GM18867 (cell line): ENCODE measurements at regions not wholly inside any gene's neighbourhood (a gene's known extent, or its start where the extent isn't known, plus 50 kb on each side); places are given as distances from the start of the nearest gene placed in this dataset.
"Not testable (repeated sequence)": the region's sequence is repeated elsewhere in the genome, so short reads cannot be mapped to it uniquely, and the experiment has no call there.

Experiments
- ATAC-seq: cut with Tn5 transposase; IDR thresholded peaks from one replicate; pipeline ENCODE4 v1.9.1; 2021; ENCODE audit warnings: mild to moderate bottlenecking, moderate library complexity; ENCODE audit not compliant: unreplicated experiment

DNA sequence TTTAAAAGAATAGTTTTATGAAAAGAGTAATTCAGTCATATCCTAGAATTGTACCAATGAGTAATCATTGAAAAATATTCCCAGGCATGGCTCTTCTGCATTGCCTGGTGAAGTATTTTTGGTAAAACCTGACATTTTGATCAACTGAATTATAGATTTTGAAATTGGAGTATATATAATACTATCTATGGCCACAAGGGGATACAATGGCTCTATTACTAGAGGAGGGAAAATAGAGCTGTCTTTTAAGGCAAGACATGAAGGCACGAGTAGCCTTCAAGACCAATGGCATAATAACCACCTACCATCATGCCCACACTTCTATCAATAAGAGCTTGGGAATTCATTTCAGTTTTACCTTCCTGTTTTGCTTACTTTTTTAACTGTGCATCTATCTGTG, 1241.4 kb upstream of the TMEM132C start:
- ATAC-seq = peak; percentile 48

DNA sequence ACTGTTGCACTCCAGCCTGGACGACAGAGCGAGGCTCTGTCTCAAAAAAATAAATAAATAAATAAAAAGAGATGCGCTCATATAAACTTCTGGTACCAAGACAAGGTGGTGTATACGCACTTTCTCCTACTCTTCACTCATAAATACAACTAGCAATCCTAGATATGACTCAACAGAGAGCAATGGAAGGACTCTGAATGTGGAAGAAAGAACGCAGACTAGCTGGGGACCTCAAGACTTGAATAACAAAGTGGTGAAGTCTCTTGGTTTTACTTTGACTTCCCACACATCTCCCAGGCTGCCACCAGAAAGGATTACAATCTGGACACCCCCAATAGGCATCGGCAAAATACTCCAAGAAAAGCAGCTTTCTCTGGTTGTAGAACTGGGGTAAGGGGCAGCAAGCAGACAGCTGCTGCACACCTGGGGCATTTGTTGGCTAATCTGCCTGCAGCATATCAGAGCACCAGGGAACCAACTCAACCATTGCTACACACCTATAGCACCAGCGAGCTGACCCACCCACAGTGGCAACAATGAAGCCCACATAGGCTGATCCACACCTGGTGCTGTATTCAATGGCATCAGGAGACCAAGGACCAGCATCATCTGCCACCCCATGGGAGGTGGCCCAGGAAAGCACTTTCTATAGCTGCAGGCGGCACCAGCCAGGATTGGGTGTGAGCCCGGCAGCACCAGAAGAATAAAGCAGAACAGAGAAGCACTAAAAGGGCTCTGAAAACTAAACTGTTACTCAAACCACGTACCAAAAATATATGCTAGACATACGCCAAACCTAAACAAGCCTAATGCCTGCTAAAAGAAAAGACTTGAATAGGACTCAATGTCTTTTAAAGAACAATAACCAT, 1231.7 kb upstream of the TMEM132C start:
- ATAC-seq = no peak

DNA sequence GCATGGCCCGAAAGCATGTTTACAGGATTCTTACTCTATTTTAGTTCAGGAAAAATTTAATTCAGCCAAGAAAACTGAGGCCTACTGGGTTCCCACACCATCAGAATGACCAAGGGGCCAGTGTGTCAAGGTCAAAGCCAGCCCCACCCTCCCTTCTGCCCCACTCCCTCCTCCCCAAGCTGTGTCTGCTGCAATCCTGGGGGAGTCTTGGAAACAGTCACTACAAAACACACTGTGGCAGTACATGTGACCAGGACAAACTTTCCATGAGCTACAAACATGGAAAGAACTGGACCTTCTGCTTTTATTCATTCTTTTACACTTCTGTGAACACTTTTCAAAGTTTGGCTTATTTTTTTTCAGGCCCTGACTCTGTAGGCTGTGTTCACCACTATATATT, 1228.8 kb upstream of the TMEM132C start:
- ATAC-seq = no peak

DNA sequence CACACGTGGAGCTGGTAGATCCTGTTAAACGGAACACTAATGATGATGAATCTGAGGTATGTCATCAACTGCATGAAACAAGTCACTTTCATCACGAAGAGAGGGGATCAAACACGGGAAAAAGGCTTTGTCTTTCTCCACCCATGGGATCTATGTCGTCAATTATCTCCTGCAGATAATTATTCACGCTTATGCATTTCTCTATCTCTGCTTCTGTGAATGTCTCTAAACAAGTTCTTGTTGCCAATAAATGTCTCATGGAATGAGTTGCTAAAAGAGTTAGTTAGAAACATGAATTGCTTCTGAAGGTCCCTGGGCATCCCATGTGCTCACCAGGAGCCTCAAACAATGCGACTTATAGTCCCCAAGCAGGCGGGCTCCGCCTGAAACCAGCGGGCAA, 1228.2 kb upstream of the TMEM132C start:
- ATAC-seq = no peak

DNA sequence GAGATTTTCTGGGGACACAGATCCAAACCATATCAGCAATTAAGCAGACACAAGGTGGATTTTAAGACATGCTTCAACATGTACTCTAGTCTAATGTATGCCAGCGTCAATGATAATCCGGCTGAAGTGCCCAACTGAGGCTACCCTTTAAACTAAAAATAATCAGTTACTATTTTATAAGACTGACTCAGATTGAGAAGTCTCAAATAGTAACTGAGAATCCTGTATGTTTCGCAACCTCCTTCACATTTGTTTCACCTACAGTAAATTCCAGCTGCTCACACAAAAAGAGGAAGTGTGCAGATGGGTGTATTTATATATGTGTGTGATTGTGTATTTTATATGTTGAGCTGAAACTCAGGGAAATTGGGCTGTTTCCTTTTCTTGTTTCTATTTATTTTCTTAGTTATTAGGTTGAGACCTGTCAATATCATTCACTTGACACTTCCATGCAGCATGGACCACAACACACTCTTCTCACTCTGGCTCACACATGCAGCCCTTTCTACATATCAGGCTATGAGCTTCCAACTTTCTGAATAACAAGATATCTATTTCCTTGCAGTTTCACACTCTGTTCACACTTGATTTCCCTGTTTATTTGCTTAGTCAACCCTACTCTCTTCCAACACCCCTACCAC, 1224.9 kb upstream of the TMEM132C start:
- ATAC-seq = peak; percentile 96

DNA sequence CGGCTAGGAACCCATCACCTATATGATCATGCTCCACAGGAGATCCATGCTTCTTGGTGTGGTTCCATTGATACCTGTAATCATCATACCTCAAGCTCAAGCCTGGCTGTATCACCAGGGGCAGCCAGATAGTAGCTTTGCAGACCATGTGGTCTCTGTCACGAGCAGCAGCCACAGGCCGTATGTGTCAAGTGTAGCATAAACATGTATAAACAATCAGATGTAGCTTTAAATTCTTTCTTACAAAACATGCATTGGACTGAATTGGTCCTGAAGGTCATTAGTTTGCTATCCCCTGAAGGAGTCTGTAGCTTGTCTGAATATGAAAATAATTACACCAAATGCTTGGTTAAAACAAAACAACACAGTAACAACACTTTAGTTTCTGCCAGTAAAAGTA, 1223.2 kb upstream of the TMEM132C start:
- ATAC-seq = no peak

DNA sequence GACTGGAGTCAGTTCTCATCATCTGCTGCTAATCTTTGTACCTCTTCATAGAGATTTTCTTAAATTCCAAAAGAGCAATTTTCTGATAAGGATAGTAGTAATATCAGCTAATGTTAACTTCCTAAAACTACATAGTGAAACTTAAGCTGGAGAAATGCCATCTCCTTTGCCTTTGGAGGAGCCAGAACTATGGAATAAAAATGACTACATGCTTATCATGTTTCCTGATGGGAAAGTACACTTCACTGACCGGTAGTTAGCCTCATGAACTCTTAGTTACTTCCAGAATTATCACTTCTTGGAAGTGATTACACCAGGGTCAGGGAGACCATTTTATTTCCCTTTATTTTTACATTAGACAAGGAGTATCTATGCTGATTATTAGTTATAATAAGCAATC, 1222.1 kb upstream of the TMEM132C start:
- no peak for ATAC-seq

DNA sequence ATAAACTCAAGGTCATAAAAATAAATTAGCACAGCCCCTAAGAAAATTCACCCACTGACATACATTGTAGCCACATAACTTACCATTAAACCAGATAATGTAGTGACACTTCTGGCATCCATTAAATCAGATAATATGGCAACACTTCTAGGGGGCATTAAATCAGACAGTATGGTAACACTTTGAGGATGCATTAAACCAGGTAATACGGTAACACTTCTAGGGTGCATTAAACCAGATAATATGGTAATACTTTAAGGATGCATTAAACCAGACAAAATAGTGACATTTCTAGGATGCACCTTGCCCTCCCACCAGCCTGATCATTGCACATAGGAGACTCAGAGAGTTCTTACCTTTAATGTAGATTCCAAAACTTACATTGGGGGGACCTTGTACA, 1220.5 kb upstream of the TMEM132C start:
- no peak for ATAC-seq

DNA sequence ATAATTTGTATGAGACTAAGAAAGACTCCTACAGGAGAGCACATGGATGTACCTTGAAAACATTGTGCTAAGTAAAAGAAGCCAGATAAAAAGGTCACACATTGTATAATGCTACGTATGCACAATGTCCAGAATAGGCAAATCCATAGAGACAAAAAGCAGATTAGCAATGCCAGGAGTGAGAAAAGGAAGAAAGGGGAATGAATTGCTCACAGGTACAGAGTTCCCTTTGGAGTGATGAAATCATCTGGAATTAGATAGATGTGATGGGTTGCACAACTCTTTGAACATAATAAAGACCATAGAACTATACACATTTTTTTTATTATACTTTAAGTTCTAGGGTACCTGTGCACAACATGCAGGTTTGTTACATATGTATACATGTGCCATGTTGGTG, 1218.9 kb upstream of the TMEM132C start:
- ATAC-seq = no peak

DNA sequence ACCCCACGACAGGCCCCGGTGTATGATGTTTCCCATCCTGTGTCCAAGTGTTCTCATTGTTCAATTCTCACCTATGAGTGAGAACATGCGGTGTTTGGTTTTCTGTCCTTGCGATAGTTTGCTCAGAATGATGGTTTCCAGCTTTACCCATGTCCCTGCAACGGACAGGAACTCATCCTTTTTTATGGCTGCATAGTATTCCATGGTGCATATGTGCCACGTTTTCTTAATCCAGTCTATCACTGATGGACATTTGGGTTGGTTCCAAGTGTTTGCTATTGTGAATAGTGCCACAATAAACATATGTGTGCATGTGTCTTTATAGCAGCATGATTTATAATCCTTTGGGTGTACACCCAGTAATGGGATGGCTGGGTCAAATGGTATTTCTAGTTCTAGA, 1218.4 kb upstream of the TMEM132C start:
- not testable (repeated sequence) for ATAC-seq

DNA sequence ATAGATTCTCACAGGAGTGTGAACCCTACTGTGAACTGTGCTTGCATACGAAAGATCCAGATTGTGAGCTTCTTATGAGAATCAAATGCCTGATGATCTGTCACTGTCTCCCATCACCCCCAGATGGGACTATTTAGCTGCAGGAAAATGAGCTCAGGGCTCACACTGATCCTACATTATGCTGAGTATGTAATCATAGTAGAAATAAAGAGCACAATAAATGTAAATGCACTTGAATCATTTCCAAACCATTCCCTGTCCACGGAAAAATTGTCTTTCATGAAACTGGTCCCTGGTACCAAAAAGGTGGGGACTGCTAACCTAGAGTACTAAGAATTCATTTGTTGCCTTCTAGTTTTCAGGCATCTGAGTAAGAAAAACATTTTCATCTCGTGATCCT, 1215.8 kb upstream of the TMEM132C start:
- no peak for ATAC-seq

DNA sequence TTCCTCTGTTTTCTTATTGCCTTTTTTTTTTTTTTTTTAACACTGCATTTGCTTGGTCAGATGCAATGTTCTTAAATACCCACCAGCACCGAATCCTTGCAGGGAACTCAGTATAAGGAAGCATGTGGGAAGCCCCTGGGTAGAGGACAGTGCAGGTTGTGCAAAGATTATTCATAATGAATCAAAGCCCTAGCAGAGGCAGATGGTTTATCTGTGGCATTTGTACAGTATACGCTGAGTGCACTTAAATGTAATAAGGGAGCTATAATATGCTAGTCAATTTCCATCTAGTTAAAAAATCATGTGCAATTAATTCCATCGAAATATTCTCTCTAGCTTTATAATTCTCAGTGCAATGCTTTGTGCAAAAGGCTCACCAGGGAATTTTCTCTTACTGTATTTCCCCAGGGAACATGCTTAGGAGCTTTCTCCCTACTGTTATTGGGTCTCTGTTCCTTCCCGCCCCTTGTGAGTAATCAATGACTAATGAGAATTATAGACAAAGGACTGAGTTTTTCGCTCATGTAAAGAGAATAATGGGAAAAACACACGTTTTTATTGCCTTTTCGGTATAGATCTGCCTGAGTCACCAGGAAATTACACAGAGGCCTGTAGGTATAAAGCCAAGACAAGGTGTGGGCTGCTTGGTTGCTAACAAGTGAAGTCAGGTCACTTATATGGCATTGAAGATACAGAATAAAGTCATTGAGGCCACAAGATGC, 1214.3 kb upstream of the TMEM132C start:
- no peak for ATAC-seq

DNA sequence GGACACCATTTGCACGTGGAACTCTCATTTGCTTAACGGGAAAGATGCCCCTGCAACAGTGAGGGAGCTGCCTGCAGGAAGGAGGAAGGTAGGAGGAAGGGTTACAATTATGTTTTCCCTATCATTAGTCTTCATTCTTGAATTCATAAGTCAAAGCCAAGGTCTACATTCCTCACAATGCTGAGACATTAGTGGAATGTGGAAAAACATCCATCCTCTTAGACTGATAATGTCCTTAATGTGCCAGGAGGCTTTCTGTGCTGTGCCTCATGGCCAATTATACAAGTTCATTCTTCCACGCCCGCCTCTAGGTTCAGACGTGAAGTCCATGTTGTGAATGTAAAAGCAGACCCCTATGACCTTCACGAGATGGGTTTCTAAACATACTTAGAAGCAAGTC, 1212.4 kb upstream of the TMEM132C start:
- no peak for ATAC-seq

DNA sequence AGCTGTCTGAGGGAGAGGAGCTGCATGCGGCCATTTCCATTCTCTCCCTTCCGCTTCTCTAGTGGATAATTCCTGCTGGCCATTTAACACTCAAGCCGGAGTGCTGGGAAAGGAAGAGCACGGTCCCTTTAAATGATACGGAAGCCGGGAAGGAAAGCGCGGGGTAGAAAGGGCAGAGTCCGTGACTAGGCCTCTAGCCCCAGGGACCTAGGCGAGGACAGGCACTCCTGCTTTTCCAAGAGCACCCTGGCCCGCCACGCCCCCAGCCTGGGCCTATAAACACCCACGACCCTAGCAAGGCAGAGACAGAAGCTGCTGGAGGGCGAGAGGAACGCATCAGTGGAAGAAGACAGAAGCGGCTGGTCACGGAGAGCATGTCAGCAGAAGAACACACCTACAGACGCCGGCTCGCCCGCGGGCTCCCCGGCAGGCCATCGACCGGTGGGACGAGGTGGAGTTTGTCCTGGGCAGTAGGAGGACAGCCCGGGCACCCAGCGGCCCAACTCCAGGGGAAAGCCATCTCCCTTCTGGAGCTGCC, 1206.6 kb upstream of the TMEM132C start:
- no peak for ATAC-seq

DNA sequence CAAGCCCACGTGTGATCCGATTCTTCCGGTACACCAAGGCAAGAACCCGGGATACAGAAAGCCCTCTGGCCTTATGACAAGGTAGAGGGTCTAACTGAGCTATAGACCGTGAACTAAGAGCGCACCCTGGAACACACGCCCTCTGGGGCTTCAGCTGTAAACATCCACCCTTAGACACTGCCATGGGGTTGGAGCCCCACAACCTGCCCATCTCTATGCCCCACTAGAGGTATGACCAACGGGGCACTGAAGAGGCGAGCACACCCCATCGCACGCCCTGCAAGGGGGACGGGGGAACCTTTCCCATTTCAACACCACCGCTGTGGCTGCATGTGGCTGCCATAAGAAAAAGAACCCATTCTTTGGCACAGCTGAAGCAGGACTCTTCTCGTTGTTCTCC, 1206.0 kb upstream of the TMEM132C start:
- ATAC-seq = no peak

DNA sequence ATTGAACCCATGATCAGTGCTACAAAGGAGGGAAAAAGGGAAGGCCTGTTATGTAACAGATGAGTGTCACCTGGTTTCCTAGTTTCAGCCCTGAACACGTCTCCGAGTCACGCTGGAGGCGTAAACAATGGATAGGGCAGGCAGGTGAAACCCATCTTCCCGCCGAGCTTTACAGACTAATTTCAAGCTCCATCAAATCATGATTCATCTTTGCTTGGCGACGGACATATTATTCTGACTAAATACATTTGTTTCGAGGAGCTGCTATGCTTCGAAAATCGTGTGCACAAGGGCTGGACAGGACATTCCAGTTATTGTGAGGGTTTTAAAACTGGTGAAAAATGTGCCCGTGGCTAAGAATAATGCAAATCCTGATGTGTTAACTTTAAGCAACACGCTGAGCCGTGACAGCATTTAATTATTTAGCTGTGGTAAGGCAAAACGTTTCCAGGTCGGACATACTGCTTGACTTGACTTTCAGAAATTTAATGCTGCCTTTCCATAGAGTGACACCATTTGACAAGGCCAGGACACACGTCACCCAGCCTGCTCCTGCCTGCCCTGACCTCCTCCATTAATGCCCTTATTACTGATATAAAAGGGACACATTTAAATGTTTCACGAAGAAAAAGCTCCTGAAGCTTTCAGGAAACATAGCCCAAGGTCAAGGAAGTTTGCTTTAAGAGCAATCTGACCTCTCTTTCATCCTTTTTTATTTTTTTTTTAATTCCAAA, 1203.5 kb upstream of the TMEM132C start:
- no peak for ATAC-seq

DNA sequence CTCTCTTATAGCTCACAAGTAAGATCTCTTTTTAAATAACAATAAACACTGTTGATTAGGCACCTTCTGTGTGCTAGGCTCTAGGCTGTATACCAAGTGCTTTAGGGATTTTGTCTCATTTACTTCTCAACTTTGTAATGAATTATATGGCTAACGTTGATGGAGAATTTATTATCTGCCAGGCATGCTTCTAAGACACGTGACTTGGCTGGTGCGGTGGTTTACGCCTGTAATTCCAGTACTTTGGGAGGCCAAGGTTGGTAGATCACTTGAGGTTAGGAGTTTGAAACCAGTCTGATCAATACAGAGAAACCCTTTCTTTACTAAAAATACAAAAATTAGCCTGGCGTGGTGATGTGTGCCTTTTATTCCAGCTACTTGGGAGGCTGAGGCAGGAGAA, 1202.8 kb upstream of the TMEM132C start:
- no peak for ATAC-seq

DNA sequence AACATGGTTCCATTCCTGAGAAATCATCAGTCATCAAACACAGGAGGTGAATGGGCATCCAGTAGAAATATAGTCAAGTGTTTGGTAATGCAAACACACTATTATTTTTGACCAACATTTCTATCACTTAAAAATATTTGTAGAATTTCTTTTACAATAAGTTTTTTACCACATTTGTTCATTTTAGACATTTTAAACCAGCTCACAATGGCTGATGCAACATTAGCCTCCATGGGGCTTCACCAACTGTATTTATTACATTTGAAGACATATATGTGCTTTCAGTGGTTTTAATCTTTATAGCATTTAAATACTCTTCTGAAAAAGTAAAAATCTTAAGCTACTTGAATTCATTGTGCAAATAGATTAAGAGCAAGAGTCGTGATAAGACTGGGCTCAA, 1201.4 kb upstream of the TMEM132C start:
- ATAC-seq = no peak

DNA sequence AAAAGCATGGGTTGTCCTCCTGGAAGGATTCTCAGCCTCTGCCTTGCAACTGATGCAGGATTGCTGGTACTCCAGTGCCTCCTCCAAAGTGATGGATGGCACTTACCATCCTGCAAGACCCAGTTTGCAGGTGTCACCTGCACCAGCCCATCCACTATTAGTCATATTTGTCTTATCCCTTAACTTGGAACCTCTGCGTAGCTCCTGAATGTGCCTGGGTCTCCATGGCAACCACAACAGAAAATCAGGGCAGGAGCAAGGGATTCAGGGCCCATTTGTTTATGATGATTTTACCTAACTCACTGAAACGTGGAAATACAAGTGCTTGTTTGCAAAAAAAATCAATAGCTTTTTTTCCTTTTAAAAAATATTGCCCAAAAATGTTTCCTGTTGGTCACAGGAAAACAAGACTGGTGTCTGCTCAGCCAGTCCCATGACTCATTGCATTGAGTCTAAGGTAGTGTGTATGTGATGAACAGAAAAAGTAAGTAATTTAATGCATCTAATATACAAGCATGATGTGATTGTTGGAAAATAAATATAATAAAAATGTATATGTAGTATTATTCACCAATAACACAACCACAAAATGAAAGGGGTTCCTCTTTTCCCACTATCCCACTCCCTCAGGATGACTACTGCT, 1196.3 kb upstream of the TMEM132C start:
- no peak for ATAC-seq

DNA sequence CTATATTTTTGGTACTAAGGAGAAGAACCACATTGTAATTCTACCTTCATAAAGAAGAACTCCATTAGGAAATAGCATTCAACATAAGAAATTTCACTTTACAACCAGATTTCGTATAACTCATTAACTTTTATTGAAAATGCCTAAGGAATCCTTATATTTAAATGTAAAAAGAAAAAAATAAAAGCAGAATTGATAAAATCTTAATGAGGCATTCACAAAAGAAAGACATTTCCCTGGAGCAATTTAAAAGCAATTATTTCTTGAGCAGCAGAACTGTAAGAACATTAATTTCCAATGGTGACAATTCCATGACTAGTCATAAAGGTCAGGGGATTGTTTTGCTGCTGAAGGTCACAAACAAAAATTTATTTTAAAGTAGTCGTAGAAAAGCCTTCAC, 1192.8 kb upstream of the TMEM132C start:
- no peak for ATAC-seq
